SK-N-SH treated with all-trans-retinoic acid at 6 μM for 48 hours (cell line): ENCODE measurements at regions not wholly inside any gene's neighbourhood (a gene's known extent, or its start where the extent isn't known, plus 50 kb on each side); places are given as distances from the start of the nearest gene placed in this dataset.

Experiments used
- ATAC-seq: fragments of 200-7000 bp; cut with Tn5 transposase; 3 replicates; pipeline ENCODE4 v1.9.1; 2020; ENCODE audit warnings: mild to moderate bottlenecking, moderate library complexity
- CREB5 ChIP-seq: fragments of 250-450 bp; sonication (Bioruptor Pico); IDR thresholded peaks from 2 replicates; pipeline ENCODE4 v1.5.1; 2020; ENCODE audit warnings: low read depth, mild to moderate bottlenecking, moderate library complexity
- CSDC2 ChIP-seq: fragments of 250-450 bp; sonication (Bioruptor Pico); IDR thresholded peaks from 2 replicates; pipeline ENCODE4 v1.5.0; 2020; ENCODE audit warnings: mild to moderate bottlenecking, moderate library complexity
- CSRNP3 ChIP-seq: fragments of 250-450 bp; sonication (Bioruptor Pico); IDR thresholded peaks from 2 replicates; pipeline ENCODE4 v1.5.1; 2021; ENCODE audit warnings: mild to moderate bottlenecking, moderate library complexity
- ESRRG ChIP-seq: fragments of 250-450 bp; sonication (Bioruptor Pico); IDR thresholded peaks from 2 replicates; pipeline ENCODE4 v1.6.1; 2021; ENCODE audit warnings: mild to moderate bottlenecking
- ISL1 ChIP-seq: fragments of 250-450 bp; sonication (Bioruptor Pico); IDR thresholded peaks from 2 replicates; pipeline ENCODE4 v2.1.2; 2022; ENCODE audit warnings: mild to moderate bottlenecking, moderate library complexity
- OSR1 ChIP-seq: fragments of 250-450 bp; sonication (Bioruptor Pico); IDR thresholded peaks from 2 replicates; pipeline ENCODE4 v1.8.0; 2022; ENCODE audit warnings: moderate library complexity, mild to moderate bottlenecking, inconsistent platforms
- PATZ1 ChIP-seq: fragments of 250-450 bp; sonication (Bioruptor Pico); IDR thresholded peaks from 2 replicates; pipeline ENCODE4 v1.8.0; 2020; ENCODE audit warnings: mild to moderate bottlenecking, moderate library complexity, borderline replicate concordance
- POU6F1 ChIP-seq: fragments of 250-450 bp; sonication (Bioruptor Pico); IDR thresholded peaks from 2 replicates; pipeline ENCODE4 v1.8.0; 2021; ENCODE audit warnings: low read depth, mild to moderate bottlenecking, moderate library complexity, borderline replicate concordance
- PPARA ChIP-seq: fragments of 250-450 bp; sonication (Bioruptor Pico); IDR thresholded peaks from 2 replicates; pipeline ENCODE4 v1.5.0; 2020; ENCODE audit warnings: mild to moderate bottlenecking, borderline replicate concordance
- RARB ChIP-seq: fragments of 250-450 bp; sonication (Bioruptor Pico); IDR thresholded peaks from 2 replicates; pipeline ENCODE4 v1.8.0; 2021; ENCODE audit warnings: mild to moderate bottlenecking, moderate library complexity
- SNAI2 ChIP-seq: fragments of 250-450 bp; sonication (Bioruptor Pico); IDR thresholded peaks from 2 replicates; pipeline ENCODE4 v1.5.0; 2020; ENCODE audit warnings: mild to moderate bottlenecking, moderate library complexity
- TCF4 ChIP-seq: fragments of 250-450 bp; sonication (Bioruptor Pico); IDR thresholded peaks from 2 replicates; pipeline ENCODE4 v1.8.0; 2021; ENCODE audit warnings: mild to moderate bottlenecking, moderate library complexity, borderline replicate concordance
- TOX ChIP-seq: fragments of 250-450 bp; sonication (Bioruptor Pico); IDR thresholded peaks from 2 replicates; pipeline ENCODE4 v1.8.0; 2021; ENCODE audit warnings: mild to moderate bottlenecking, moderate library complexity, borderline replicate concordance
- TSHZ2 ChIP-seq: fragments of 250-450 bp; sonication (Bioruptor Pico); IDR thresholded peaks from 2 replicates; pipeline ENCODE4 v1.5.0; 2020; ENCODE audit warnings: mild to moderate bottlenecking, moderate library complexity
- ZC3H10 ChIP-seq: fragments of 250-450 bp; sonication (Bioruptor Pico); IDR thresholded peaks from 2 replicates; pipeline ENCODE4 v1.5.1; 2021; ENCODE audit warnings: mild to moderate bottlenecking, moderate library complexity
- ZFP3 ChIP-seq: fragments of 250-450 bp; sonication (Bioruptor Pico); IDR thresholded peaks from 2 replicates; pipeline ENCODE4 v1.5.0; 2020; ENCODE audit warnings: mild to moderate bottlenecking, moderate library complexity
- ZNF565 ChIP-seq: fragments of 450-650 bp; formaldehyde crosslinking; conservative IDR thresholded peaks from 2 replicates; pipeline ENCODE4 v1.5.0; 2020; ENCODE audit warnings: low read depth, mild to moderate bottlenecking, moderate library complexity
- ZNF70 ChIP-seq: fragments of 450-650 bp; formaldehyde crosslinking; IDR thresholded peaks from 2 replicates; pipeline ENCODE4 v1.5.0; 2020; ENCODE audit warnings: mild to moderate bottlenecking, moderate library complexity
- ZNF8 ChIP-seq: fragments of 450-650 bp; formaldehyde crosslinking; IDR thresholded peaks from 2 replicates; pipeline ENCODE4 v1.5.0; 2020; ENCODE audit warnings: mild to moderate bottlenecking, moderate library complexity

- TF ChIP-seq ZNF565: no peak
- TF ChIP-seq ESRRG (CRISPR knock-in tag): no peak
- TF ChIP-seq ISL1 (CRISPR knock-in tag): no peak
- TF ChIP-seq RARB (CRISPR knock-in tag): no peak
- TF ChIP-seq PPARA: no peak
- TF ChIP-seq CSDC2: no peak
- TF ChIP-seq ZC3H10 (CRISPR knock-in tag): no peak
- no peak for TF ChIP-seq CREB5 (CRISPR knock-in tag)
- no peak for TF ChIP-seq SNAI2 (CRISPR knock-in tag)
- TF ChIP-seq TCF4 (CRISPR knock-in tag): no peak
- no peak for TF ChIP-seq TOX (CRISPR knock-in tag)
- no peak for TF ChIP-seq ZNF8 (CRISPR knock-in tag)
- TF ChIP-seq POU6F1: no peak
- TF ChIP-seq OSR1: no peak
- TF ChIP-seq, all 23 proteins: peak for 0
- ATAC-seq: no peak
These were observed 234.0 kb downstream of the NPHP4 start for GRCh38 chr1:5758000-5758858.

- no peak for ATAC-seq
- TF ChIP-seq ZC3H10 (CRISPR knock-in tag): no peak
- TF ChIP-seq ZNF70: no peak
- TF ChIP-seq CREB5 (CRISPR knock-in tag): no peak
- TF ChIP-seq, all 23 proteins: peak for 0
These were observed 234.9 kb downstream of the NPHP4 start for GRCh38 chr1:5757187-5757805.

- no peak for ATAC-seq
- no peak for TF ChIP-seq ZNF70
- TF ChIP-seq ZC3H10 (CRISPR knock-in tag): no peak
- TF ChIP-seq PATZ1 (CRISPR knock-in tag): no peak
- no peak for TF ChIP-seq TSHZ2 (CRISPR knock-in tag)
- no peak for TF ChIP-seq CSRNP3
- no peak for TF ChIP-seq ZFP3 (CRISPR knock-in tag)
- TF ChIP-seq ESRRG (CRISPR knock-in tag): no peak
These were observed 235.6 kb downstream of the NPHP4 start for GRCh38 chr1:5756434-5757186.
